ENCODE measurements at regions not wholly inside any gene's neighbourhood (a gene's known extent, or its start where the extent isn't known, plus 50 kb on each side); places are given as distances from the start of the nearest gene placed in this dataset.
A peak's percentile ranks its signal among the peaks of the same experiment; 100 is the strongest.
"Not testable (repeated sequence)": the region's sequence is repeated elsewhere in the genome, so short reads cannot be mapped to it uniquely, and the experiment has no call there.

DNA sequence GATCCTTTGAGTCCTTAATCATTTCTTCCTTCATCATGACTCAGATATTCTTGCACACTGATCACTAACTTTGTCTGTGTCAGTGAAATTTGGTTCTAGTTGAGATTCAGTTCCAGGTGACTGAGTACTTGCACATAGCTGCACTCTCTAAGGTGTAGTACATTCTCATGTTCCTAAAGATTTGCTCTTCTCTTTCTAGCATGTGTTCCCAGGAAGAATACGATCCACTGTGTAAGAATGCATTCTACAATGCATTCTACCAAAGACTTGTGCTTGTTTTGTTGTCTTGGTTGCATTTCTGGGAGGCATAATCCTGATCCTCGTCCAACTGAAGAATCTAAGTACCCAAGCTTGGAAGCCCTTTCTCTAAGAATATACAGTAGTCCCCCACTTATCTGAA lies 104.3 kb upstream of the CDC42BPA start:
- Mint-ChIP-seq H3K9me3 (peaks cover 0 to 1% (median 0%) of the 10 kb centered on the region in 7 donors), H3K36me3 (no peaks in the 10 kb centered on the region), H3K27ac (no peak overlapping the region), H3K4me3 (no peak overlapping the region), H3K4me1 (no peaks in the 10 kb centered on the region), H3K27me3 (peaks cover 15 to 44% (median 26%) of the 10 kb centered on the region in 3 donors)
- ATAC-seq (ENCODE audit: low read depth in 2 of 2) (no peak), DNase-seq (no peak)

GRCh38 chr1:227420147-227420546 lies 101.9 kb upstream of the CDC42BPA start:
- H3K27me3 Mint-ChIP-seq: peaks cover 16 to 33% (median 29%) of the 10 kb centered on the region in 3 donors
- H3K36me3 Mint-ChIP-seq: no peaks in the 10 kb centered on the region
- no peak overlapping the region for H3K27ac Mint-ChIP-seq
- peaks cover 0 to 3% (median 0%) of the 10 kb centered on the region in 3 donors for H3K4me1 Mint-ChIP-seq
- no peaks in the 10 kb centered on the region for H3K9me3 Mint-ChIP-seq
- no peak for DNase-seq
- ATAC-seq (ENCODE audit: low read depth in 2 of 2): no peak
- no peak overlapping the region for H3K4me3 Mint-ChIP-seq

DNA sequence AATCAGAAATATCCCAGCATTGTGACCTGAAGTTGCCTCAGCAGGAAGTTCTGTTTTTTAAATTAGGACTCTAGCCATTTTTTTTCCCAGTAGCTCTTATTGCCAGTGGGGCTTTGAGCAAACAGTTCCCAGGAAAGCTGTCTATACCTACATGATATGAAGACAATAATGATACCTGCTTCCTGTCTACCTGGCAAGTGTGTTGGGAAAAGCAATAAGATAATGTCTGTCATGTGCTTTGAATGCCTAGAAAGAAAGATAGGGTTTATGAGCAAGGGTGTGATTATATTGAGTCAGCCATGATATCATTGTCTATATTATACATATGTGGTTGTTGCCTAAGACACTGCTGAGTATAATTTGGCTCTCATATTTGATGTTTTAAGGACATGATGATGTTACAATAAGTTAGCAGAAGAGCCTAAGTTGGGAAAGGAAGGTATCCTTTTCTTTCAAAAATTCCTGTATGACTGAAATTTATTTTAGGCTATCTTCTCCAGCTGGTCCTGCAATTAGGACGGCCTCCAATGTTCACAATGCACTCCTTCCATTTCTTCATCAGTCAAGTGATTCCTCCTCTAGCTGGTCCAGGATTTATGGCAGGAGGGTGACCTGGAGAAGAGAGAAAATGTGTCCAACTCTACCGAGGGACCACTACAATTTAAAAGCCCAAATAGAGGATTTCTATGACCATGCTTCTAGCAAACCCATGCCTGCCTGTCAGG lies 99.6 kb upstream of the CDC42BPA start:
- H3K27me3 Mint-ChIP-seq: peaks cover 18 to 23% (median 21%) of the 10 kb centered on the region in 3 donors
- H3K4me3 Mint-ChIP-seq: no peak overlapping the region
- H3K4me1 Mint-ChIP-seq: peaks cover 0 to 5% (median 0%) of the 10 kb centered on the region in 3 donors
- ATAC-seq (ENCODE audit: low read depth in 2 of 2) (no peak), DNase-seq (no peak)
- no peaks in the 10 kb centered on the region for H3K36me3 Mint-ChIP-seq
- no peaks in the 10 kb centered on the region for H3K9me3 Mint-ChIP-seq
- H3K27ac Mint-ChIP-seq: no peak overlapping the region

DNA sequence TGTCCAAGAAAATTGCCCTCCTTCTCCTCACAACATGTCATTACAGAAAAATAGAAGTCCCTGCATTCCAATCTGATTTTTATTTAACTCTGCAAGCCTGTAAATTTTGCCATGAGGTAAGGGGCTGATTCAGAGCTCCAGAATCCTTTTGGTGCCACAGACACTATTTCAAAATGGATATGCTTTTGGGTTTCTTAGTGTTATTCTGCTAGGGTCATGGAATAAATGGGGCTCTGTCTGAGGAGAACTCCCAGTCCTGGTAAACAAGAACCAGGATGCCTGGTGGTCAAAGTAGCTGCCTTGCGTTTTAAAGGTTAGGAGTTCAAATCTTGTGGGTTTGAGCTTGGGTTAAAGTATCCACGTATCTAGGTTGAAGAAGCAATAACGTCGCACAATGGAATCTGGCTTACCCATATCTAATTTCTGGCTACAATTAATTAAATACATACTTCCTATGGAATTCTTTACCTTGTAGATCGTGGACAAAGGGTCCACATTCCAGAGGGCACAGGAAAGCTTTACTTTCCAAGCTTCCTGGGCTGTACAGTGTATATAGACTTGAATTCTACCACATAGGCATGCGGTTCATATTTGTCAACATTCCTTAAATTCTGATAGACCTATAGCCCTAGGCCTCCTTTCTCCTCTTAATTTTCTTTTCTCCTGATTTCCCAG lies 98.0 kb upstream of the CDC42BPA start:
- Mint-ChIP-seq H3K4me1 (peaks cover 0 to 5% (median 0%) of the 10 kb centered on the region in 3 donors), H3K27ac (no peak overlapping the region), H3K27me3 (peaks cover 20 to 21% (median 21%) of the 10 kb centered on the region in 3 donors), H3K9me3 (no peaks in the 10 kb centered on the region), H3K36me3 (no peaks in the 10 kb centered on the region), H3K4me3 (no peak overlapping the region)
- ATAC-seq (ENCODE audit: low read depth in 2 of 2) (no peak), DNase-seq (no peak)

DNA sequence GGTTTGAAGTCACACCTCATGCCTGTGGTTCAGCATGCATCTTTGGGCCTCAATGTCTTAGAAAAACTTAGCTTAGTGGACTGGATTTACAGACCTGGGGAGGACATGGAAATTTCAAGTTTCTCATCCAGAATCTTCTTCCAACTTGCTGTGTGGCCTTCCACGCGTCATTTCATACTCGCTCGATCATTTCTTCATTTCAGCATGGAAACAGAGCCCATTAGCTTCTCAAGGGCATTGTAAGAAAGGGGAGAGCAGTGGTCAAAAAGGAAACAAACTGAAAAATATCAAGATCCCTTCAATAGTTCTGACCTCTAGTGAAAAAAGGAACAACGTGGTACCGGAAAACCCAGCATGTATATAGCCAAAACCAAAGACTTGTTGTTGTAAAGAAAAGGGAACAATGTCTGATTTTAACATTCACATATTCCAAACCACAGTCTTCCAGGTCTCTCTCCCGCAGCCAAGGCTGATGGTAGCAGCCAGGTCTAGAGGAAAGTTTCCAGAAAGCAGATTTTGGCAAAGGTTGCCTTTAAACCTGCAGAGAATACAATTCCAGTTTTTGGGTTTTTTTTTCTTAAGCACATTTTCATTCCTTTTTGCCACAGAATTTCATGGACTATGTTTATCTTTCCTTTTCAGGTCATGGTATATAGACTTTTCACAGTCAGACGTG lies 97.0 kb upstream of the CDC42BPA start:
- peaks cover 0 to 5% (median 0%) of the 10 kb centered on the region in 3 donors for H3K4me1 Mint-ChIP-seq
- no peak for ATAC-seq (ENCODE audit: low read depth in 2 of 2)
- no peaks in the 10 kb centered on the region for H3K9me3 Mint-ChIP-seq
- peak overlapping the region in 1 of 6 donors; percentile 53 for H3K27ac Mint-ChIP-seq
- no peak for DNase-seq
- H3K36me3 Mint-ChIP-seq: no peaks in the 10 kb centered on the region
- H3K4me3 Mint-ChIP-seq: no peak overlapping the region
- peaks cover 25 to 29% (median 29%) of the 10 kb centered on the region in 3 donors for H3K27me3 Mint-ChIP-seq

- DNase-seq: no peak
- peaks cover 15 to 36% (median 19%) of the 10 kb centered on the region in 3 donors for H3K27me3 Mint-ChIP-seq
- H3K4me3 Mint-ChIP-seq: no peak overlapping the region
- no peak overlapping the region for H3K27ac Mint-ChIP-seq
- peaks cover 0 to 5% (median 0%) of the 10 kb centered on the region in 3 donors for H3K4me1 Mint-ChIP-seq
- peaks cover 0 to 14% (median 3%) of the 10 kb centered on the region in 7 donors for H3K9me3 Mint-ChIP-seq
- no peak for ATAC-seq (ENCODE audit: low read depth in 2 of 2)
- H3K36me3 Mint-ChIP-seq: no peaks in the 10 kb centered on the region
These were observed 92.8 kb upstream of the CDC42BPA start for GRCh38 chr1:227411066-227411465.

DNA sequence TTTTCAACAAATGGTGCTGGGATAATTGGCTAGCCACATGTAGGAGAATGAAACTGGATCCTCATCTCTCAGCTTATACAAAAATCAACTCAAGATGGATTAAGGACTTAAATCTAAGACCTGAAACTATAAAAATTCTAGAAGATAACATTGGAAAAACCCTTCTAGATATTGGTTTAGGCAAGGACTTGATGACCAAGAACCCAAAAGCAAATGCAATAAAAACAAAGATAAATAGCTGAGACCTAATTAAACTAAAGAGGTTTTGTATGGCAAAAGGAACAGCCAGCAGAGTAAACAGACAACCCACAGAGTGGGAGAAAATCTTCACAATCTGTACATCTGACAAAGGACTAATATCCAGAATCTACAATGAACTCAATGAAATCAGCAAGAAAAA lies 88.0 kb upstream of the CDC42BPA start:
- H3K4me1 Mint-ChIP-seq; H3K27ac Mint-ChIP-seq; ATAC-seq (ENCODE audit: low read depth in 2 of 2); H3K4me3 Mint-ChIP-seq; H3K36me3 Mint-ChIP-seq; DNase-seq: not testable (repeated sequence)
- H3K27me3 Mint-ChIP-seq: peaks cover 12 to 62% (median 26%) of the 10 kb centered on the region in 3 donors
- H3K9me3 Mint-ChIP-seq: peaks cover 0 to 15% (median 7%) of the 10 kb centered on the region in 7 donors

DNA sequence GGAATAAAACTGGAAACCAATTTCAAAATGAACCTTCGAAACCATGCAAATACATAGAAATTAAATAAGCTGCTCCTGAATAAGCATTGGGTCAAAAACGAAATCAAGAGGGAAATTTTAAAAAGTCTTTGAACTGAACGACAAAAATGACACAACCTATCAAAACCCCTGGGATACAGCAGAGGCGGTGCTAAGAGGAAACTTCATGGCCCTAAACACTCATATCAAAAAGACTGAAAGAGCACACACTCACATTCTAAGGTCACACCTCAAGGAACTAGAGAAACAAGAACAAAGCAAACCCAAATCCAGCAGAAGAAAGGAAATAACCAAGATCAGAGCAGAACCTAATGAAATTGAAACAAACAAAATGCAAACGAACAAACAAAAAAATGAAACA lies 85.2 kb upstream of the CDC42BPA start:
- H3K4me3 Mint-ChIP-seq: no peak overlapping the region
- peaks cover 11 to 65% (median 20%) of the 10 kb centered on the region in 3 donors for H3K27me3 Mint-ChIP-seq
- ATAC-seq (ENCODE audit: low read depth in 2 of 2) (no peak), DNase-seq (no peak)
- H3K9me3 Mint-ChIP-seq: peaks cover 0 to 22% (median 9%) of the 10 kb centered on the region in 7 donors
- no peak overlapping the region for H3K27ac Mint-ChIP-seq
- H3K36me3 Mint-ChIP-seq: no peaks in the 10 kb centered on the region
- no peaks in the 10 kb centered on the region for H3K4me1 Mint-ChIP-seq

- Mint-ChIP-seq H3K4me3 (no peak overlapping the region), H3K36me3 (no peaks in the 10 kb centered on the region), H3K9me3 (peaks cover 0 to 11% (median 5%) of the 10 kb centered on the region in 7 donors), H3K27ac (peak overlapping the region in 1 of 6 donors; percentile 31), H3K27me3 (peaks cover 13 to 67% (median 23%) of the 10 kb centered on the region in 3 donors), H3K4me1 (no peaks in the 10 kb centered on the region)
- no peak for DNase-seq
- ATAC-seq (ENCODE audit: low read depth in 2 of 2): no peak
These were observed 83.5 kb upstream of the CDC42BPA start for GRCh38 chr1:227401562-227402342.

GRCh38 chr1:227399152-227399730 lies 80.9 kb upstream of the CDC42BPA start:
- ATAC-seq (ENCODE audit: low read depth in 2 of 2) (no peak), DNase-seq (no peak)
- Mint-ChIP-seq H3K9me3 (peaks cover 0 to 8% (median 3%) of the 10 kb centered on the region in 7 donors), H3K27me3 (peaks cover 15 to 55% (median 29%) of the 10 kb centered on the region in 3 donors), H3K4me1 (no peaks in the 10 kb centered on the region), H3K27ac (no peak overlapping the region), H3K36me3 (no peaks in the 10 kb centered on the region), H3K4me3 (no peak overlapping the region)

- H3K27ac Mint-ChIP-seq: no peak overlapping the region
- no peak overlapping the region for H3K4me3 Mint-ChIP-seq
- peaks cover 11 to 40% (median 14%) of the 10 kb centered on the region in 3 donors for H3K27me3 Mint-ChIP-seq
- ATAC-seq (ENCODE audit: low read depth in 2 of 2) (no peak), DNase-seq (no peak)
- H3K4me1 Mint-ChIP-seq: no peaks in the 10 kb centered on the region
- H3K9me3 Mint-ChIP-seq: peaks cover 0 to 8% (median 3%) of the 10 kb centered on the region in 7 donors
- no peaks in the 10 kb centered on the region for H3K36me3 Mint-ChIP-seq
These were observed 79.2 kb upstream of the CDC42BPA start for GRCh38 chr1:227397354-227397978.

- no peak overlapping the region for H3K27ac Mint-ChIP-seq
- no peaks in the 10 kb centered on the region for H3K36me3 Mint-ChIP-seq
- H3K9me3 Mint-ChIP-seq: peaks cover 0 to 8% (median 3%) of the 10 kb centered on the region in 7 donors
- DNase-seq (no peak), ATAC-seq (ENCODE audit: low read depth in 2 of 2) (no peak)
- peaks cover 11 to 34% (median 14%) of the 10 kb centered on the region in 3 donors for H3K27me3 Mint-ChIP-seq
- peak overlapping the region in 1 of 8 donors; percentile 3 for H3K4me3 Mint-ChIP-seq
- H3K4me1 Mint-ChIP-seq: peaks cover 0 to 1% (median 0%) of the 10 kb centered on the region in 3 donors
These were observed 78.5 kb upstream of the CDC42BPA start for GRCh38 chr1:227396539-227397353.
